NCI-H510A treated with DMSO at 0.1 percent for 48 hours (cell line): ENCODE measurements at regions not wholly inside any gene's neighbourhood (a gene's known extent, or its start where the extent isn't known, plus 50 kb on each side); places are given as distances from the start of the nearest gene placed in this dataset.

Experiments used
- DNase-seq: peaks from one replicate; lab custom pipeline; 2025; lab: John Stamatoyannopoulos, UW

GRCh38 chr20:7637184-7637583 lies 303.1 kb downstream of the HAO1 start:
- DNase-seq, result no peak

- DNase-seq, result no peak
Measured at GRCh38 chr20:7650086-7650879, 290.0 kb downstream of the HAO1 start.

DNA sequence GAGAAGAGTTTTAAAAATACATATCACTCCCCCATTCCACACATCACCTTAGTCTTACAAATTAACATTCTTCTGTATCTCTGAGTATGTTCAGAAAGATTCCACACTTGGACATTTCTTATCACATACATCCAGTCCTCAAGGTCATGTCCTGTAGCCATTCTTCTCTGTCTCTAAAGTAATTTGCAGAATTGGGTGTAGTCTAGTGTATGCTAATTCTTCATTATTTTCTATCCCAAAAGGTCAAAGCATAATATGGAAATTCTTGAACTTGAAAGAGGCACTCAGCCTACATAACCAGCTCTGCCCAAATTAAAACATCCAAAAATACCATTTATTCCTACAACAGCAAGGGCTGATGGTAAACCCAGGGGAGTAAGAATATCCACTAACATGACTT lies 286.0 kb downstream of the HAO1 start:
- DNase-seq, result no peak

DNA sequence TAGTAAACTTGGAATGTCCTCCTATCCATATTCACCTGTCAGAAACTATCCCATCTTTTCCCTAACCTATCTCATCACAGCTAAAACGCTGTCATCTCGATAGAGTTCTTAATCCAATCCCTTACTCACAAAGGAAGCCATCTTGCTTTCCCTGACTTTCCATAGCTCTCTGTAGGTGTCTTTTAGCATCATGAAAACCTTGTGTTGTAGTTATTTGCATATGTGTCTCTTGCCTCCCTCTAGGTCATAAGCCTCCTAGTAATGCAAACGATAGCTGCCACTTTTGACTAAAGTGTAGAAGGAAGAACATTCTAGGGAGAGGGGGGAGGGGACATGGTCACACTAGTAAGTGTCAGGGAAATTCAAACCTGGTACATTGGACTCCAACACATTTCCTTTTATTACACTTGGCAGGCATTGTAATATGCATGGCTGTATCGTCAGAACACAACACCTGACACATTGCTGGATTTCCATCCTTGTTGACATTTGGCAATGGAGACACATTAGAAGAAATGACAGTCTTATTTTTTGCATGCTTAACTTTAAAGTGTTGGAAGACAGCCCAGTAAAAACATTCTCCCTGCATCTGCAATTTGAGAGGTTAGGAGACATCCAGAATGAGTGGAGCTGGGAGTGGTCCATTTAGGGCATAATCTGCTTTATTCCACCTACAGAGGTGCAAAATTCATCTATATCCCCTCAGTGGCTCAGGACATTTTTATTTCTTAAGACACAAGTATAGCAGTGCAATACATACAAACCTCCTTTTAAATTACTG lies 283.4 kb downstream of the HAO1 start:
- DNase-seq, result no peak

GRCh38 chr20:7657569-7657968 lies 282.7 kb downstream of the HAO1 start:
- no peak for DNase-seq

DNA sequence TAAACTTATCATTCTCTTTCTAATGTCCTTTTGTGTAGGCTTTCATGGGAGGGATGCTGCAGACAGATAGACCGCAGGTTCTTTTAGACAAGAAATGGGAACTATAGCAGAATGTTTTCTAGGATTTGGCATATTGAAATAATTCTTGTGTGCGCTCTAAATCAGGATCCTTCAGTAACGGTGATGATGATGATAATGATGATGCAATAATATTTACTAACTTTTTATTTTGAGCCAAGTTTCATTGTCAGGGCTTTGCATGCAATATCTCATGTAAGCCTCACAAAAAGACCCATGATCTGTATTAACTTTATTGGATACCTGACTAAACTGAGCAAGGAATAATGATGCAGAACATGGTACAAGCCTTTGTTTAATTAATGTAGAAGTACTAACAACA lies 280.1 kb downstream of the HAO1 start:
- no peak for DNase-seq

DNA sequence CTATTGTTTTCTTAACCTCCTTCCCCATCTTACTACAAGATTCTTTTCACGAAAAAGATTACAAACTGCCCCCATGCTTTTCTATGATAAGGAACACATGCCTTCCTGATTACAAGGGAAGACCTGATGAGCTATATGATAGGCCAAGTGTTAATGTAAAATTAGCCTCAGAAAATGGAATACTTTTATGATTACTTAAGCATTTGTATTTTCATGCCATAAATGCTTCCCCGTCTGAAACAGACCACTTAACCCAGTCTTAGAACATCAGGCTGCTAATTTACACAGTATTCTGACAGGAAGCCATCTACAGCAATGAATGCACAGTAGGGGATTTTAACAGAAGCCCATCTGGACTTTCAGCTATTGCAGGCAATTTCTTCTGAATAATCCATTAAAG lies 274.9 kb downstream of the HAO1 start:
- DNase-seq, result no peak

DNA sequence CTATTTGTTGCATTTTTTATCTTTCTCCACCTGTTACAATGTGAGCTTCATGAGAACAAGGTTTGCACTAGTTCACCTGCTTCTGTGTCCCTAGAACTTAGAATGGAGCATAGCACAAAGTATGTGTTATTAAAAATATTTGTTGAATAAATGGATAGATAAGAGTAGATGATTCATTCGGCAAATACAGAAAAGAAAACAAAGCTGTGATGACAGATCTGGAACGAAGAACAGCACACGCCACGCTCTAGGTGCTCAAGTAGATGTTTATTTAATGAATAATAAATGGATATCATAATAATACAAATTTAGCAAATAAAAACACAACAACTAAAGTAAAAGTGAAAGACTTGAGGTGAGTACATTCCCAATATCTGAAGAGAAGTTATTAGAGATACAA lies 273.1 kb downstream of the HAO1 start:
- DNase-seq, result no peak

GRCh38 chr20:7672571-7672970 lies 267.7 kb downstream of the HAO1 start:
- DNase-seq, result no peak

- no peak for DNase-seq
Measured at GRCh38 chr20:7673841-7674240, 266.4 kb downstream of the HAO1 start.

GRCh38 chr20:7682916-7683315 lies 257.3 kb downstream of the HAO1 start:
- DNase-seq, result no peak

- DNase-seq, result no peak
Measured at GRCh38 chr20:7687065-7687464, 253.2 kb downstream of the HAO1 start.

GRCh38 chr20:7689151-7689550 lies 251.1 kb downstream of the HAO1 start:
- no peak for DNase-seq

DNA sequence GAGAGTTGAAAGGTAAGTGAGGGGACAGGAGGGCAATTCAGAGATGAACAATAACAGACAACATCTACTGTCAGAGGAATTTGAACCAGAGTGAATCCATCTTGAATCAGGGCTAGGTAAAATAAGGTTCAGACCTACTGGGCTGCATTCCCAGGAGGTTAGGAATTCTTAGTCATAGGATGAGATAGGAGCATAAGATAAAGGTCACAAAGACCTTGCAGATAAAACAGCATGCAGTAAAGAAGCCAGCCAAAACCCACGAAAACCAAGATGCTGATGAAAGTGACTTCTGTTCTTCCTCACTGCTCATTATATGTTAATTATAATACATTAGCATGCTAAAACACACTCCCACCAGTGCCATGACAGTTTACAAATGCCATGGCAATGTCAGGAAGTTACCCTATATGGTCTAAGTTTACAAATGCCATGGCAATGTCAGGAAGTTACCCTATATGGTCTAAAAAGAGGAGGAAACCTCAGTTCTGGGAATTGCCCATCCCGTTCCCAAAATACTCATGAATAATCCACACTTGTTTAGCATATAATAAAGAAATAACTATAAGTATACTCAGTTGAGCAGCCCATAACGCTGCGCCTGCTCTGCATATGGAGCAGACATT lies 248.5 kb downstream of the HAO1 start:
- no peak for DNase-seq

DNA sequence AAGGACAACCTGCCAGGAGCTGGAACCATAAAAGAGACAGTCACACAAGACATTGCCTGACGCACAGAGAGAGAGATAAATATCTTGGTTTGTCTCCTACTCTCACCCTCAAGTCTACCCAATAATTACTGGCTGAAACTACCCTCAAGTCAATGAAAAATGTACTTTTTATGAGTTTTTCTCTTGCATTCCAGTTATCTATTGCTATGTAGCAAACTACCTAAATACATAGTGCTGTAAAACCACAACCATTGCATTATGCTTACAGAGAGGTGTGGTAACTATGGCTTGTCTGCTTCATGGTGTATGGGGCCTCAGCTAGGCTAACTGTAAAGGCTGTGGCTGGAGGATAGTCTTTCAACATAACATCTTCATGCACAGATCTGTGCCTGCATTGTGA lies 247.8 kb downstream of the HAO1 start:
- DNase-seq, result no peak

- no peak for DNase-seq
Measured at GRCh38 chr20:7693761-7694160, 246.5 kb downstream of the HAO1 start.

DNA sequence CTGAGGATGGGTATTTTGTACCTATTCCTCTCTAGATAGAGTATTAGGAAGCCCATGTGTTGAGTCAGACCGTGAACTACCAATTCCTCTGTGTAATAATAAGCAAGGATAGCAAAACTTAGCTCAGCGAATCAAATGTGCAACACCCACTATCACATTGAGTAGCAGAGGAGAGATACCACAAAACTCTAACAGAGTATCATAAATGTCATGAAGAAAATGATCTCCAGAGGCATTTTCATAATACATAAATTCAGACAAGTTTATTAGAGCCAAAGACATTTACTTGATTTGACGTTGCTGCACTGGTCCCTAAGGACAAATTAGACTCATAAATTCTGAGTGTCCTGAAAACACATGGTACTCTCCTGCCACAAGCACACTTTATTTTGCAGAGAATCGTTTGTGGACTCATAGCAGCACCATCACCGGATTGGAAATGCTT lies 245.2 kb downstream of the HAO1 start:
- no peak for DNase-seq

- no peak for DNase-seq
Measured at GRCh38 chr20:7695635-7696034, 244.6 kb downstream of the HAO1 start.

GRCh38 chr20:7696311-7696710 lies 243.9 kb downstream of the HAO1 start:
- DNase-seq, result no peak

DNA sequence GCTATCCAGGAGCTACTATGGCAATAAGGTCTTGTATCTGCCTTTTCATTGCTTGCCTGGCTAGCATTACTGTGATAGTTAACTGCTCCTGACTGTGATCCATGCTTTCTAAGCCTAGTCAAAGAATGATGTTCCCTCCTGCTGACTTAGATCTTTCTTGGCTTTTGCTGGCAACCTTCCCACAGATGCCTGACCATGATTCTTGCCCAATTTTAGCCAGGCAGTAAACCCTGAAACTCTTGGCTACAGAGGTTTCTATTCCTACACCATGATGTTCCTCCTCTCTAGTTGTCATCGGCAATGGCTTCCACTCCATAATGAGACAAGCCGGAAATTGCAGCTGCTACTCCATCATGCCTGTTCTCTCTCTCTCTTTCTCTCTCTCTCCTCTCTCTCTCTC lies 238.1 kb downstream of the HAO1 start:
- DNase-seq, result no peak

- peak; percentile 94 for DNase-seq
Measured at GRCh38 chr20:7703551-7703961, 236.7 kb downstream of the HAO1 start.

- peak; percentile 90 for DNase-seq
Measured at GRCh38 chr20:7703996-7704395, 236.3 kb downstream of the HAO1 start.

- DNase-seq, result no peak
Measured at GRCh38 chr20:7708112-7708511, 232.1 kb downstream of the HAO1 start.
